ENCODE measurements at regions not wholly inside any gene's neighbourhood (a gene's known extent, or its start where the extent isn't known, plus 50 kb on each side); places are given as distances from the start of the nearest gene placed in this dataset.

DNA sequence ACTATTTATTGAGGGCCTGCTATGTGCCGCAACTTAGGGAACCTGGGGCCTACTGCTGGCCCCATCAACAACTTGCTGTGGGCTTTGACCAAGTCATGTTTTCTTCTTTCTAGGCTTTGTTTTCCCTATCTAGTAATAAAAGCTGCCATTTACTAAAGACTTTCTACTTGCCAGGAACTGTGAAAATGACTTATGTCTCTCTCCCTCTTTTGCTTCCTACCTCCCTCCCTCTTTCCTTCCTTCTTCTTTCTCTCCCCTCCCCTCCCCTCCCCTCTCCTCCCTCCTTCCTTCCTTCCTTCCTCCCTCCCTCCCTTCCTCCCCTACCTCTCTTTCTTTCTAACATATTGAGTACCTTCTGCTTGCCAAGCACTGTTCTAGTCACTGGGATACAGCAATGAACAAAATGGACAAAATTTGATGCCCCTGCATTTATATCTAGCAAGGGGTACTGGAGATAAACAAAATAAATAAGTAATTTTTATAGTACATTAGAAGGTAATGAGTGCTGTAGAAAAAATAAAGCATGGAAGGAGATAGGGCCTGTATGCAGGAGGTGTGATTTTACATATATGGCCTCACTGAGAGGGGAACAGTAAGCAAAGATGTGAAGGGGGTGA is 170.3 kb upstream of the USP24 start:
- no peak for FAIRE-seq
- DNase-seq (ENCODE audit: low spot score in 2 of 2): no peak

DNA sequence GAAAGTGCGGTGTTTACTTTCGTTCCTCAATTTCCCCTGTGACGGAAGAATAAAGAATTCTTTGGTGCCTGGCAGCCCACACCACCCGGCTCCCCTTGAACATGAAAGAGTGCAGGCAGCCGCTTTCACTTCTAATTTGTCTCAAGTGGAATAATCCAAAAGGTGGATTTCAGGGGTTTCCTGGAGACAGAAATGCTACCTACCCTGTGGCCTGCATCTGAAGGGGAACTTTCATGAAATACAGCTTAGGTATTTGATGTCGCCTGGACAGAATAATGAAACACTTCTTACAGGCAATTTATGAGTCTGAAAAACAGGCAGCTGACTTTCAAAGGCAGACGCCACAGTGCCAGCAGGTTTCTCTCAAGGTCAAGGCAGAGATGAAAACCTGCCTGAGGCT is 169.5 kb upstream of the USP24 start:
- FAIRE-seq (no peak), DNase-seq (ENCODE audit: low spot score in 2 of 2) (no peak)

DNA sequence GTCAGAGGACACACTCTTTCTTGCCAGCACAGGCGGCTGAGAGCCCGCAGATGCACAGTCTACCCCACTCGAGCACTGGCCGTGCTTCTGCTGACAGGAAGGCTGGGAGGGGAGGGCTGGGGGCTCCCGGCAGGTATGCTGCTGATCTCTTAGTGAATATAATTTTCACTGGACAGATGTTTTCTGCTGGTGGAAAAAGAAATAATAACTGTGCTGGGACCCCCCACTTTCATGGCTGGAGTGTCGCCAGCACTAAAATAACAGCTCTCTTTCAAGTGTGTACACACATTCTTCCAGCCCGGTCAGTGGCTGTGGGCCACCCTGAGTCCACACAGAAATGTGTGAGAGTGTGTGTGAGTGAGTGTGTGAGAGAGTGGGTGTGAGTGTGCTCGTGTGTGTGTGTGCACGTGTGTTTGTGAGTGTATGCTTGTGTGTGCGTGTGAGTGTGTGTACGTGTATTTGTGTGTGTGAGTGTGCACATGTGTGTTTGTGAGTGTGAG is 167.7 kb upstream of the USP24 start:
- DNase-seq (ENCODE audit: low spot score in 2 of 2) (no peak), FAIRE-seq (no peak)

DNA sequence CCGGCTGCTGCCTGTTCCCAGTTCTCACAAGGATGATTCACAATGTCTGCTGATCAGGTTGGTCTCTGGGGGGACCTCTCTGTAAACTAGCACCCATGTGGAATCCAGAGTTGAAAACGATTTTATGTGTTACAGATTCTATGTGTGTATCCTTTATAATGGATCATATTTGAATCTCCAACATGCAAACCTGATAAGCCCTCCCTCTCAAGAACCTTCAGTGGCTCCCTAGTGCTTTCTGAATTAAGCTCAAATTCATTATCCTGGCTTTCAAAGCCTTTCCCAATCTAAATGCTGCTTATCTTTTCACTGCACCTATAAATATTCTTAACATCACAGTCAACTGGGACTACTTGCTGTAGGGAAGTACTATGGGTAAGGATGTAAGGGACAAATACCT is 166.8 kb upstream of the USP24 start:
- DNase-seq (ENCODE audit: low spot score in 2 of 2) (no peak), FAIRE-seq (no peak)

DNA sequence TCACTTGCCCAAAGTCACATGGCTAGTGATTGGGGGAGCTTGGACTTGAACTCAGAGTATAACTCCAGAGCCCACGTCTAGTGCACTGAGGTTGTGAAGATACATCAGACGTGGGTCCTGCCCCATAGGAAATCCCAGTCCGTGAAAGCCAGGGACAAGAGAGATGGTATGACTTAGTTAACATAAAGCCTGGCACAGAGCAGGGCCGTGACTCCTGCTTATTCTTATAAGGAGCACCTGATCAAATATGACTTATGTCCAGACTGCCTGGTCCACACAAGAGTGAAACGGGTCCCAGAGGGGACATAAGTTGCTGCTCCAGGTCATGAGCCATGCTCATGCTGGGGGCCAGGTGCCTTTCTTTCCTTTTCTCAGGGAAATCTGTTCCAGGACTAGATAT is 166.3 kb upstream of the USP24 start:
- FAIRE-seq (no peak), DNase-seq (ENCODE audit: low spot score in 2 of 2) (no peak)

DNA sequence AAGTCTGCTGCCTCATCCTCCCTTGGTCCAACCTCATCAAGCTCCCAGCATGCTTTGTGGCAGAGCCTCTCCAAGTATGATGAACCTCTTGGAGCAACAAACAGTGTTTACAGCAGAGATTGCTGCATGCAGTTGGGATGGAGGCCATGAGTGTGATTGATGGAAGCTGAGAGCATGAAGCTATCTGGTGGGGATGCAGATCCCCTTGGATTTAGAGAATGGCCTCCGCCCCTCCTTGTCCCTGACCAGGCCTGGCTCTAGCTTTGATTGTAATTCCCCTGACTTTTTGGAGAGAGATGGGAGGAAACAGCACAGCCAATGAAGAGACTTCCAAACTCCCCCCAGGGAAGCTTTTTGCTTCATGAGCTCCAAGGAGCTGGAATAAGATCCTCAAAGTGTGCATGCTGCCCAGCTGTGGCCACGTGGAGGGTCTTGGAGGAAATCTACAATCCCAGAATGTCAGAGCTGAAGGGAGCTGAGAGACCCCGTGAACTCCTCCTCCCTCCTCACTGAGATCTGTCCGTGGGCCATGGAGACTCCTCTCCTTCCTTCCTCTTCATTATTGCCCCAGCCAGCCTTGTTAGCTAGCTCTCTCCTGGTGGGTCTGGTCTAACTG is 165.3 kb upstream of the USP24 start:
- no peak for DNase-seq (ENCODE audit: low spot score in 2 of 2)
- no peak for FAIRE-seq

DNA sequence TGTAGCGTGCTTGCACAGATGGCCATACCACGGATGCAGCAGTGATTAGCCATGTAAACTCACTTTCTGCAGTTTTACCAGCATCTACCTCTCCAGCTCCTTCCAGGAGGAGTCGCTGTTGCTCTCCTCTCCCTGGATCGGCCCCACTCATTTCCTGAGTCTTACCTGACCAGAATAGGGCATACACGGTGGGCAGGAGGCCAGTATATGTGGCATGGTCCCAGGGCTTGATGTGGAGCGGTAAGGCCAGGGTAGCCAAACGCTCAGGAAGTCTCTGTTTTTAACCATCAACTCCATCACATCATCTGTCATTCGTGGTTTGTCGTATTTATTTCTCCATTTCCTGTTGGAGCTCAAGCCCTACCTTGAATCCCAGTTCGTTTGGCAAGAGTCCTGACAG is 163.4 kb upstream of the USP24 start:
- DNase-seq (ENCODE audit: low spot score in 2 of 2): no peak
- FAIRE-seq: no peak

DNA sequence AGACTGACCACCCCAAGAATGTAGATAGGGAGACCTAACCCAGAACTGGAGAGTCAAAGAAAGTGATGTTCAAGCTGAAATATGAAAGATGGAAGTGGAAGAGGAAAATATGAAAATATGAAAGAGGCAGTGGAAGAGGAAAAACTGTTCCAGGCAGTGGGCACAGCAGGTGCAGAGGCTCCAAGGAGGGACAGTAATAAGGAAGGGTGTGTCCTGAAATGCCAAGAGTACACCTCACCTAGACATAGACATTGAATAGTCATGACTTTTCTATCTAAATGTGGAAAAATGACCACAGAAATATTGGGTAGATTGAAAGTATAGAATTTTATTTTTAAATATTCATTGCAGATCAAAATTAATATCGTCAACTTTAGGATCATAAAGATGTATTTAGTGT is 161.7 kb upstream of the USP24 start:
- DNase-seq (ENCODE audit: low spot score in 2 of 2): no peak
- FAIRE-seq: no peak

DNA sequence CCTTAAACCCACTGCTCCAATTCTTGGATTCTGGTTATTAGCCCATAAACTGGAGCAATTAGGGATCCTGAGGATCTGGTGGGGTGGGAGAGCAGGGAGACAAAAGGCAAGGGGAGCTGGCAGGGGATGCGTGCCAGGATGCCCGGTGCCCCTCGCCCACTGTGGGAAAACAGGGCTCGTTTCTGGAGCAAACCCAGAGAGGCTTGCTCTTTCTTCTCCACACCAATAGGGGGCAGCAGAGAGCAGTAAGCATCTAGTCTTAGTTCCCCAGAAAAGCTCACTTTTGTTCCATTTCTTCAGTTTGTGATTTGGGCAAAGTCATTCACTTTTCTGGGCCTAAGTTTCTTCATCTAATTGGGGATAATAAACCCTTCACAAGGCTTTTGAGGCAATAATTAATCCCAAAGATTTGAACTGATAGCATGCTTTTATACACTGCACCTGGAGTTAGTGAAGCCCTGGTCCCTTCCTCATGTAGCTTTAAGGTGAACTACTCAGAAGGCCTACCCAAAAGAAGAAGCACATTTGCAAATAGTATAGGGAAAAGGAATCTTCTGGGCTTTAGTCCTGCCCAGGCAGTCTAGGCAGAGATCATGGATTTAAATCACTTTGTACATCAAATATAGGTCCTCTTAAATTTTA is 160.6 kb upstream of the USP24 start:
- no peak for FAIRE-seq
- DNase-seq (ENCODE audit: low spot score in 2 of 2): peak in 1 of 2 donors; percentile 46

DNA sequence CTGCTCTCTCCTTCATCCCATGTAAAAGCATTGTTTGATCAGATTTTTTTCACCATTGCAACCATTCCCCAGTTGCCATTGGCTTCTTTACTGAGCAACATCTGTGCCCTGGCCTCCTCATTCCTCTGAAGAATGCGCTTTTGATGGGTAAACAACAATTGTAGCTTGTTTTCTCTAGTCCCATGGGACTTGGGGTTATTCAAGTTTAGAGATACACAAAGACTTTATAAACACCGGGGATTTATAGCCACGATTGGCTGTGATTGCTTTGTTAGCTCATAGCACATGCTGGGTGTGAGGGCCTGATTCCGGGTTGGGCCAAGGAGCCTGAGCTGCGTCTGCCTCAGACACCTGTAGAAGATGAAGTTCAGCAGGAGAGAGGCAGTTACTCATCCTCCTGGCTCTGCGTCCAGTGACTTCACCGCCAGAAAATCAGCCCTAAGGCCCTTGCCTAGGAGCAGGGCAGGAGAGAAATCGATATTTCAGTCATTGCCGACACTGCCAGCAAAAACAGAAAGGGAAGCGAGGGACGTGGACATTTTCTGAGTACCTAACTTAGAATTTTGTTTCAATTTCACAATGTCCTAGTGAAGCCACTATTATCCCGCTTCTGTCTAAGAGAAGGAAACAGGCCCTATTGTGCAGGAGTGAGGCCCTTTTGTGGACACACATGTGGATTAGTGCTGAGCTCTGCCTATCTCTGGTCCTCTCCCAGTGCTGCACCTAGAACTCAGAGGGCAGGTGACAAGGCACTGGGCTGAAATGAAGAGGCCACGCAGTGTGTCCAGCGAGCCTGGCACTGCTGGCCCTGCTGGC is 159.8 kb upstream of the USP24 start:
- FAIRE-seq (no peak), DNase-seq (ENCODE audit: low spot score in 2 of 2) (peak; percentile 6 to 13)

DNA sequence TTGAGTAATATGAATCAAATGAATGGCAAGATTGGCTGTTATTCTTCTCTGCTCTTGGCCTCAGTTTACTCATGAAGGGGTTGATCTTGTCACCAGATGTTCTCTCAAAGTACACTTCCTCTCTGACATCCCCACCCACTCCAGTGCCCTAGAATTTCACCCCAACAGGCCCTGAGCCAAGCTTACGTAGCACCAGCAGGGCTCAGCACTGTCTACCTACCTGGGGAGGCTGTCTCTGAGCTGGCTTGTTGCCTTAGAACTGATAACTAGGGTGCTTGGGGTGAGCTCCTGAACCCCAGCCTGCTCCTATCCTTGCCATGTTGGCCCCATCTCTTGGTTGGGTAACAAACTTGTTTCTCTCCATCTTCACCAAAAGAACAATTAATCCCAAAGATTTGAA is 159.1 kb upstream of the USP24 start:
- FAIRE-seq: no peak

DNA sequence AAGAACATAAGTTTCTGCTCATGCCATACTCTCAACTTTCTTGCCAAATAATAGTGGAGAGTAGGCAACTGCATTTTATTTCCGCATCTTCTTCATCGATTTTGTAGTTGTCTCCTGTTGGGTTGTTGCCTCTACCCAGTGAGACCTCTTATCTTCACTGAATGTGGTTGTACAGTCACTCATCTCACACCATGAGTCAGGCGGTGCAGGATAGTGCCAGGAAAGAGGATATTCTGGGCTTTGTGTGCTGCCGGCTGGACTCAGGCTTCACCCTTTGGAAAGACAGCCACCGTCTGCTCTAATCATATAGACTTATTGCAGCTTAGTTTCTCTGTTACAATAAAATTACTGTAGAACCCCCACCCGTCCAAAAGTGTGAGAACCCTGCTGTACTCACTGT is 154.3 kb upstream of the USP24 start:
- FAIRE-seq: no peak
- DNase-seq (ENCODE audit: low spot score in 2 of 2): no peak

More for the DNA sequence above, 159.1 kb upstream of the USP24 start:
- no peak for DNase-seq (ENCODE audit: low spot score in 2 of 2)

DNA sequence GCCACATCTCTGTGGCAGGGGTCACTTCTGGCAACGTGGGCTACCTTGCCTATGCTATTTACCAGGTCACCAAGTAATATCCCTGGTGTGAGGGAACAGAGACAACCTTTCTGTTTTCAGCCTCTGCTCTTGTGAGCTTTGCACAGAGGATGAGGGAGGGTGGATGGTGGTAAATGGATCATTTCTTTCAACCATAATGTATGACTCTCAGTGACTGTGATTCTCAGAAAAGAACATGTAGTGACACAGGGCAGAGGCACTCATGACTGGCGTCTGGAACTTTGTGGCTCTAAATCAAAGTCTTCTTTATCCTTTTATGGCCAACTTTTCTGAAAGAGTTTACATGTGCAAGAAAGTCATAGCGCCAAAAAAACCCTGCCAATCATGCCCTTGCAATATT is 153.5 kb upstream of the USP24 start:
- DNase-seq (ENCODE audit: low spot score in 2 of 2) (no peak), FAIRE-seq (no peak)

DNA sequence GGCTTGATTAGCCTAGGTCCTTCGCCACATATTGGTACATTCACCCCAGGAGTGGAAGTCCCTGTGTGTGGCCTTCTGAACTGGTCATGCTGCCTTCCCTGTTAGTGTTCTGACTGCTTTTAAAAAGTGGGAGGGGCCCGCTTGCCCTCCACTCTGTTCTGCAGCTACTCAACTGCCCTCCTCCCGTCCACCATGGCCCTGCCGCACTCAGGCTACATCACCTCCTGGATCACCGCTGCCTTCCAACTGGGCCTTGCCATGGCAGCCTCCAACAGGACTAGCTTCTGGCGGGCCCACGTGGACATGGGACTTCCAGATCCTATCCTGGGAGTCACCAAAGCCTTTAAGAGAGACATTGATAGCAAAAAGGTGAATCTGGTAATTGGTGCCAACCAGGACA is 152.1 kb upstream of the USP24 start:
- DNase-seq (ENCODE audit: low spot score in 2 of 2) (no peak), FAIRE-seq (no peak)

DNA sequence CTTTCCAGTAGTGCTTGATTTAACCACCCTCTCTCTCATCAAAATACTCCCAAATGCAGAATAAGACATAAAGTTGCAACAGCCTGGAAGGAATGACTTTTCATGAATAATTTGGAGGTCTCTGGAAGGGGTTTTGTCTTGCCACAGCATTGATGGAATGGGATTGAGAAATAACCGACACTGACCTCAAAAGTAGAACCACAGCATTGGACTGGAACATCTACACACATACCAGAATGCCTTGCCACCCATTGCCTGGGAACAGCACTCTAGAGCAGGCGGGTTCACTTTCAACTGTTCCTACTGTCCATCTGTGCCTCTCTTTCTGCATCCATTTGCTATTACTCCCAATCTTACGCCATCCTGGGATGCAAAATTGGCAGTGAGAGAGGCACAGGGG is 149.1 kb upstream of the USP24 start:
- DNase-seq (ENCODE audit: low spot score in 2 of 2) (no peak), FAIRE-seq (no peak)

DNA sequence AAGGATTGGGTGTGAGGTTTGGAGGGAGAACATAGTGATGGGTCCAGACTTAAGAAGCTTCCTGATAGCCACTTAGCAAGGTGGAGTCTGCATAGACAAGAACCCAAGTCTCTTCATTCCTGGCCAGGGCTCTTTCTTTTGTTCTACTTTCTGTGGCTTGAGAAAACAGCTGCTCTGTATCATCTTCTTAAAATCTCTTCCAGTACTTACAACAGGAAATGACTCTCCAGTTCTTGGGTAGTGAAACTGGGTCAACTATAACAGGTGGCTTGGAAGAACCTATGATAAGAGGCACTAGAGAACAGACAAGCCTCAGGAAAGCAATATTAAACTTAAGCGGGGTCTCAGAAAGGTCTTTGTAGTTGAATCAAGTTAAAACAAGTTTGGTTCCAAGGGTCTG is 148.1 kb upstream of the USP24 start:
- no peak for FAIRE-seq
- DNase-seq (ENCODE audit: low spot score in 2 of 2): no peak

DNA sequence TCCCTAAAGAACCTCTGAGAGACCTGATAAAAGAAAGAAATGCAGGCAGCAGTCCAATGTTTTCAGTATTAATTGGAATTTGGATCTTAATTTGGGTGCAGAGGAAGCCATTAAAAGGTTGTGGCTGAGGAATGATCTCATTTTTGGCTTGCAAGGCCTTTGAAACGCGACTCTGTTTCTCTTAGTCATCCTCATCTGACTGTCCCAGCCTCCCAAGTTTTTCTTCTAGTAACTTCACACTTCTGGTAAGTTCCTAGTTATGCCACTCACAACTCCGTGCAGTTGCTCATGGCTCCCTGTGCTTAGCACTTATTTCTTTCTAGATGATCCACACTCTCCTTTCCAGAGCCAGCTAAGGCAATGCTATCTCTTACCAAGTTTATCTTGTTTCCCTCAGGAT is 147.4 kb upstream of the USP24 start:
- DNase-seq (ENCODE audit: low spot score in 2 of 2): no peak
- no peak for FAIRE-seq

DNA sequence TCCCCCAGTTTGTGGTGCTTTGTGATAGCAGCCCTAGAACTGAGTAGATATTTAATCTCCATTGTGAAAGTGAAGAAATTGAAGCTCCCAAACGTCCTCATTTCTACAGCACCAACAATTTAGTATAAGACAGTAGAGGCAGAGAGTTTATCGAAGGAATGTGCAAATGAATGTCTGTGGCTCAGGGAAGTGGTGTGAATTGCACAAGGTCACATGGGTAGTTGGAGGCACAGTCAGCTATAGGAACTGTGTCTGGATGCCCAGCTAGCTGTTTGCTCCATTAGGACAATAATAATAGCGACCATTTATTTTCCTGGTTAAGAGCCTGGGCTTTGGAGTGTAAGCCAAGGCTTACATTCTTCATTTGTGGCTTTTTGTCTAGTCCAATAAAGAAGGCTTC is 144.4 kb upstream of the USP24 start:
- FAIRE-seq: no peak
- no peak for DNase-seq (ENCODE audit: low spot score in 2 of 2)

DNA sequence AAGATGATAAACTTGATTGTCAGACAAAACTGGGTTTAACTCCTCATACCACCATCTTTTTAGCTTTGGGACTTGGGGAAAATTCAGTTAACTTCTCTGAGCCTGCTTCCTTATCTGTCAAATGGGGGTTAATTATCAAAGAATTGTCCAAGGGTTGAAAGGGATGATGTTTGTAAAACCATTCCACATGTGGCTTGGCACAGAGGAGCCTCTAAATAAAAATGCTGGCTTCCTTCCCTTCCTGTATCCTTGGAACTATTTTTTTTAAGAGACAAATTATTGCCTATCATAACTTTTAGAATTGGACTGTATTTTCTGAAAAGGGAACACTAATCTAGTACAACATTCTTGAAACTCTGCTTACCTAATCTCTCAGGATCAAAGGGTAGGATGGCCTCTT is 143.4 kb upstream of the USP24 start:
- FAIRE-seq: no peak
- no peak for DNase-seq (ENCODE audit: low spot score in 2 of 2)

DNA sequence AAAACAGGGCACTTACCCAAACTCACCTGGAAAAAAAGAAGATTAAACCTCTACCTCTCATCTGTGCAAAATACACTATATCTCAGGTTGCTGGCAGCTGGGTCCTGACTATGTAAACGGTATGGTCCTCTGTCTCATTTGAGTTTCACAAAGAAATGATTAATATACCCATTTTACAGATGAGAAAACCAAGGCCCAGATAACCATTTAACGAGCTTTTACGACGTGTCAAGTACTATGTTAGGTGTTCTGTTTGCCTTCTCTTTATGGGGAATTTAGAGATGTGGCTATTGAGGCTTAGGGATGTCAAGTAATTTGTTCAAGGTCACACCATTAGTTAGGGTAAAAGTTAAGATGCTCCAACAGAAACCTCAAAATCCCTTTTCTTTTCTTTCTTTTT is 140.4 kb upstream of the USP24 start:
- DNase-seq (ENCODE audit: low spot score in 2 of 2) (no peak), FAIRE-seq (no peak)
